Right lobe of liver (tissue), 4 donors: ENCODE measurements at regions not wholly inside any gene's neighbourhood (a gene's known extent, or its start where the extent isn't known, plus 50 kb on each side); places are given as distances from the start of the nearest gene placed in this dataset.

Experiments
- POLR2A ChIP-seq: fragments of 450-650 bp; IDR thresholded peaks from one replicate; pipeline ENCODE4 v1.6.1; 2017; ENCODE audit warnings: antibody characterized with exemption, mild to moderate bottlenecking
- TF ChIP-seq, protein P1 (sequence below), 4 donors: fragments of 200-600 bp in 3 of 4; fragments of 450-650 bp in 1 of 4; IDR thresholded peaks; one replicate each; pipeline versions ENCODE4 v1.5.1 to v1.8.0; 2016 to 2022; ENCODE audit warnings: antibody characterized with exemption in 4 of 4, mild to moderate bottlenecking in 2 of 4
- donor health status: DM: no; HTN: no; CAD: no.
- donor health status: DM: no; HTN: no; CAD: no.
- donor health status: DM: no; HTN: yes; CAD: no.

DNA sequence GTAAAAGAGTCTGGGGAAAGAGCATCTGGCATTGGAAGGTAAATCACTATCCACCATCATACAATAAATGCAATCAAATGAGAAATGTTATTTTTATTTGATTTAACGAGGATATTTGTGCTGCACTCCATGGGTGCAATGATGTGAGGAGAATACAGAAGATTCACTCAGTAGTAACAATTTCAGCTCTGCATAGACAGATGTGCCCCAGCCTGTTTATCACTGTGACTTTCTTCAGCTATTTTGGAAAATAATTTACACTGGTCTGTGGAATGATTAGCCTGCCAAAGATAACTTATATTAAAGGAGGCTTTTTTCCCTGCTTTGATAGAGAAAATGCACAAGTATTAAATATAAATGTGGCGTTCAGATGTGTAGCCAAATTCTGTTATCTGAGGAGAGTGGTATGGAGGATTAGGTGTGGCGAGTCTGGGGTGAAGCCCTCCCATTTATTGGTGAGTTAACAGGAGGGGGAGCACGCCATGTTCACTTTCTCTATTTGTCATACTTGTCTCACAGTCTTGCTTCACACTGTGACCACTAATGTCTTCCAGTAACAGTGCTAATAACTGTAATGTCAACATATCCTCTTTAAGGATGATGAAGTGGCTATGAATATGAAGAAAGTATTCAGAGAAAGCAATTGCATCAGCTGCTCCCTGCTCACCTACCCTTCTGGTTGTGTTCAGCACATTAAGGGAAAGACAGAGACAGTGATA lies 645.6 kb downstream of the MMUT start:
- TF ChIP-seq, protein P1, sequence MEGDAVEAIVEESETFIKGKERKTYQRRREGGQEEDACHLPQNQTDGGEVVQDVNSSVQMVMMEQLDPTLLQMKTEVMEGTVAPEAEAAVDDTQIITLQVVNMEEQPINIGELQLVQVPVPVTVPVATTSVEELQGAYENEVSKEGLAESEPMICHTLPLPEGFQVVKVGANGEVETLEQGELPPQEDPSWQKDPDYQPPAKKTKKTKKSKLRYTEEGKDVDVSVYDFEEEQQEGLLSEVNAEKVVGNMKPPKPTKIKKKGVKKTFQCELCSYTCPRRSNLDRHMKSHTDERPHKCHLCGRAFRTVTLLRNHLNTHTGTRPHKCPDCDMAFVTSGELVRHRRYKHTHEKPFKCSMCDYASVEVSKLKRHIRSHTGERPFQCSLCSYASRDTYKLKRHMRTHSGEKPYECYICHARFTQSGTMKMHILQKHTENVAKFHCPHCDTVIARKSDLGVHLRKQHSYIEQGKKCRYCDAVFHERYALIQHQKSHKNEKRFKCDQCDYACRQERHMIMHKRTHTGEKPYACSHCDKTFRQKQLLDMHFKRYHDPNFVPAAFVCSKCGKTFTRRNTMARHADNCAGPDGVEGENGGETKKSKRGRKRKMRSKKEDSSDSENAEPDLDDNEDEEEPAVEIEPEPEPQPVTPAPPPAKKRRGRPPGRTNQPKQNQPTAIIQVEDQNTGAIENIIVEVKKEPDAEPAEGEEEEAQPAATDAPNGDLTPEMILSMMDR (IDR thresholded peaks at IDR 0.05) = no peak
- TF ChIP-seq POLR2A = no peak
